ENCODE measurements at regions not wholly inside any gene's neighbourhood (a gene's known extent, or its start where the extent isn't known, plus 50 kb on each side); places are given as distances from the start of the nearest gene placed in this dataset.

DNA sequence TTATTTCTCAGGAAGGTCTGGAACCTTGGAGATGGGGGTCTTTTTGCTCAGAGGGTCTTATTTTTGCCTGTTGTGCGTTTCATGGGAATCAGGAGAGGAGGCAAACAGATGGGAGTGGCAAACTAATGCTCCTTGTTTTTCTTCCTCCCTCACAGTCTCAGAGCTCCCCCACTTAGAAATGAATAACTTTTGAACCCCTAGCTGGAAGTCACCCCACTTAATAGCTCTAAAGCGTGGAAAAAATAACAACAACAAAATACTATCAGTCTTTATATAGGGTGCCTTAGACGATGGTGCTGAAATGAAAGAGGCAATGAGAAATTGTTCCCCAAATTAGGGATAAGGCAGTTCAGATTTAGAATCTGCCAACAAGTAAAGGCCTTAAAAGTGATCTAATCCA, 76.8 kb upstream of the BDNF start:
- 73 to 80% methylated on average over 3 of the region's 3 CpGs for WGBS, 2 donors
- intact Hi-C loops (cut with DNase I; ENCODE audit: low total_unique reads) = no loop called here
- no peaks in the 10 kb centered on the region for H3K4me1 ChIP-seq
- no peak overlapping the region for H3K27ac ChIP-seq
- no peaks in the 10 kb centered on the region for H3K36me3 ChIP-seq (ENCODE audit: low read depth, missing control alignments)
- H3K9me3 ChIP-seq = no peaks in the 10 kb centered on the region
- DNase-seq = no peak
- H3K4me3 ChIP-seq = no peak overlapping the region
- no peaks in the 10 kb centered on the region for H3K27me3 ChIP-seq
- no peak for TF ChIP-seq POLR2A (IDR thresholded peaks at IDR 0.05)
- TF ChIP-seq, protein P1, sequence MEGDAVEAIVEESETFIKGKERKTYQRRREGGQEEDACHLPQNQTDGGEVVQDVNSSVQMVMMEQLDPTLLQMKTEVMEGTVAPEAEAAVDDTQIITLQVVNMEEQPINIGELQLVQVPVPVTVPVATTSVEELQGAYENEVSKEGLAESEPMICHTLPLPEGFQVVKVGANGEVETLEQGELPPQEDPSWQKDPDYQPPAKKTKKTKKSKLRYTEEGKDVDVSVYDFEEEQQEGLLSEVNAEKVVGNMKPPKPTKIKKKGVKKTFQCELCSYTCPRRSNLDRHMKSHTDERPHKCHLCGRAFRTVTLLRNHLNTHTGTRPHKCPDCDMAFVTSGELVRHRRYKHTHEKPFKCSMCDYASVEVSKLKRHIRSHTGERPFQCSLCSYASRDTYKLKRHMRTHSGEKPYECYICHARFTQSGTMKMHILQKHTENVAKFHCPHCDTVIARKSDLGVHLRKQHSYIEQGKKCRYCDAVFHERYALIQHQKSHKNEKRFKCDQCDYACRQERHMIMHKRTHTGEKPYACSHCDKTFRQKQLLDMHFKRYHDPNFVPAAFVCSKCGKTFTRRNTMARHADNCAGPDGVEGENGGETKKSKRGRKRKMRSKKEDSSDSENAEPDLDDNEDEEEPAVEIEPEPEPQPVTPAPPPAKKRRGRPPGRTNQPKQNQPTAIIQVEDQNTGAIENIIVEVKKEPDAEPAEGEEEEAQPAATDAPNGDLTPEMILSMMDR (IDR thresholded peaks at IDR 0.05) = no peak

DNA sequence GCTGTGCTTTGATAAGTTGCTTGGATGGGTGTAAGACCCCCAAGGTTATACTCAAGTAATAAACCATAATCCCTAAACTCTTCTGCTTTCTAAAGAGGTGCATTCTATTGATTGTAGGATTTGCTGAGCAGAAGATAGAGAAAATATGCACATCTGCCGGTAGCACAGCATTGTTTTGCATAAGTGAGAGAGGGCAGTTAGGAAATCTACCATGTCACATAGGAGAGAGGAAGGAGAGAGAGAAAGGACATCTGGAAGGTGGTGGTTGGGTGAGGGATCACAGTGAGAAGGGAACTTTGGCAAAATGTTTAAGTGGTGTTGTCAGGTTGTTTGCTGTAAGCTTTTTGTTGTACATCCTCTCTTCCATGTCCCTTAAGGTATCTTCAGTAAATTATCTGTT, 73.6 kb upstream of the BDNF start:
- H3K27ac ChIP-seq = no peak overlapping the region

GRCh38 chr11:27771516-27771915, 71.3 kb upstream of the BDNF start:
- Histone ChIP-seq H3K4me3 (no peak overlapping the region), H3K27ac (no peak overlapping the region), H3K36me3 (ENCODE audit: low read depth, missing control alignments) (no peaks in the 10 kb centered on the region), H3K27me3 (no peaks in the 10 kb centered on the region), H3K9me3 (no peaks in the 10 kb centered on the region), H3K4me1 (no peaks in the 10 kb centered on the region)
- intact Hi-C loops (cut with DNase I; ENCODE audit: low total_unique reads) = no loop called here
- TF ChIP-seq, protein P1 (IDR thresholded peaks at IDR 0.05) = no peak
- no peak for TF ChIP-seq POLR2A (IDR thresholded peaks at IDR 0.05)
- DNase-seq = no peak

More for the DNA sequence above, 73.6 kb upstream of the BDNF start:
- no peak for TF ChIP-seq POLR2A (IDR thresholded peaks at IDR 0.05)
- TF ChIP-seq, protein P1 (IDR thresholded peaks at IDR 0.05) = no peak
- no peaks in the 10 kb centered on the region for H3K27me3 ChIP-seq
- H3K4me3 ChIP-seq = no peak overlapping the region
- WGBS, 2 donors = 56 to 76% methylated on average over 1 of the region's 1 CpG
- DNase-seq = no peak
- H3K36me3 ChIP-seq (ENCODE audit: low read depth, missing control alignments) = no peaks in the 10 kb centered on the region
- intact Hi-C loops (cut with DNase I; ENCODE audit: low total_unique reads) = no loop called here
- no peaks in the 10 kb centered on the region for H3K9me3 ChIP-seq
- H3K4me1 ChIP-seq = no peaks in the 10 kb centered on the region

DNA sequence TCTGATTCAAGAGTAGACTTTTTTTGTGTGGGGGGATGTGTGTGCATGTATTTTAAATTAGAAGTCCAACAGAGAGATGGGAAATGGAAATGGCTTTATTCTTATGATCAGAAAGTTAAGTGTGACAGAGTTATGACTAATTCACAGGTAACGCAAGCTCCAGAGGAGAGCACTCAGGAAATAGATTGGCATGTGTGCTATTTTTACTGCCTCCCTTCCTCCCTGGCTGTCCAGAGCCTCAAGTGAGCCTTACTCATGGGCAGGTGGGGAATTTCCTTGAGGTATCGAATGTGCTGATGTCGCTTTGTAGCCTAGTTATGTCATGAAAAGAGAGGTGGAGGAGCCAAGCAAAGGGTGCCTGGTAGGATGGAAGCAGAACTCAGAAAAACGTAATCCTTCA, 70.3 kb upstream of the BDNF start:
- Histone ChIP-seq H3K27ac (no peak overlapping the region), H3K4me3 (no peak overlapping the region), H3K4me1 (no peaks in the 10 kb centered on the region), H3K9me3 (no peaks in the 10 kb centered on the region), H3K27me3 (no peaks in the 10 kb centered on the region), H3K36me3 (ENCODE audit: low read depth, missing control alignments) (no peaks in the 10 kb centered on the region)
- TF ChIP-seq POLR2A (IDR thresholded peaks at IDR 0.05) = no peak
- TF ChIP-seq, protein P1 (IDR thresholded peaks at IDR 0.05) = no peak
- WGBS, 2 donors = 83 to 84% methylated on average over 4 of the region's 4 CpGs
- no peak for DNase-seq
- intact Hi-C loops (cut with DNase I; ENCODE audit: low total_unique reads) = no loop called here

GRCh38 chr11:27763736-27764135, 63.5 kb upstream of the BDNF start:
- TF ChIP-seq, protein P1 (IDR thresholded peaks at IDR 0.05) = no peak
- no peak for TF ChIP-seq POLR2A (IDR thresholded peaks at IDR 0.05)
- Histone ChIP-seq H3K27me3 (no peaks in the 10 kb centered on the region), H3K4me3 (no peak overlapping the region), H3K36me3 (ENCODE audit: low read depth, missing control alignments) (no peaks in the 10 kb centered on the region), H3K4me1 (no peaks in the 10 kb centered on the region), H3K27ac (no peak overlapping the region), H3K9me3 (no peaks in the 10 kb centered on the region)
- DNase-seq = no peak
- intact Hi-C loops (cut with DNase I; ENCODE audit: low total_unique reads) = no loop called here

Measured in testis (tissue), 2 donors.